Heart right ventricle (tissue), 16 donors: ENCODE measurements at regions not wholly inside any gene's neighbourhood (a gene's known extent, or its start where the extent isn't known, plus 50 kb on each side); places are given as distances from the start of the nearest gene placed in this dataset.

Experiments
- ATAC-seq, 8 donors: fragments of 200-7000 bp; cut with Tn5 transposase; one replicate each; pipeline ENCODE4 v1.9.1; 2020; ENCODE audit warnings: mild to moderate bottlenecking in 8 of 8, moderate library complexity in 8 of 8, moderate number of reproducible peaks in 1 of 8
- DNase-seq, 2 donors: peaks; one replicate each; pipeline ENCODE4 v3.0.0-alpha.2; 2020
- H3K27ac ChIP-seq, 10 donors: fragments of 200-600 bp; sonication (generic) in 2 of 10; one replicate each; pipeline versions ENCODE4 v1.5.0 to v1.8.0; 2020 to 2022; ENCODE audit warnings: mild to moderate bottlenecking in 3 of 10
- H3K27me3 ChIP-seq, 7 donors: fragments of 200-600 bp; one replicate each; pipeline ENCODE4 v1.8.0; 2021 to 2022; ENCODE audit warnings: mild to moderate bottlenecking in 2 of 7
- H3K36me3 ChIP-seq, 9 donors: fragments of 200-600 bp; sonication (generic) in 1 of 9; one replicate each; pipeline versions ENCODE4 v1.5.0 to v1.8.0; 2020 to 2022; ENCODE audit warnings: mild to moderate bottlenecking in 2 of 9
- H3K4me1 ChIP-seq, 9 donors: fragments of 200-600 bp; sonication (generic) in 1 of 9; one replicate each; pipeline versions ENCODE4 v1.5.0 to v1.8.0; 2020 to 2022; ENCODE audit warnings: mild to moderate bottlenecking in 4 of 9
- H3K4me3 ChIP-seq, 10 donors: fragments of 200-600 bp; sonication (generic) in 2 of 10; one replicate each; pipeline versions ENCODE4 v1.5.0 to v1.8.0; 2020 to 2022; ENCODE audit warnings: mild to moderate bottlenecking in 7 of 10, moderate library complexity in 2 of 10
- H3K9me3 ChIP-seq, 11 donors: fragments of 200-600 bp in 10 of 11; sonication (generic) in 2 of 11; one replicate each; pipeline versions ENCODE4 v1.5.0 to v1.8.0; 2013 to 2022; ENCODE audit warnings: mild to moderate bottlenecking in 2 of 11, control low read depth in 1 of 11, moderate library complexity in 1 of 11
- CTCF ChIP-seq, 9 donors: fragments of 200-600 bp; sonication (generic) in 2 of 9; IDR thresholded peaks; one replicate each; pipeline versions ENCODE4 v1.5.0 to v1.8.0; 2021 to 2022; ENCODE audit warnings: antibody characterized with exemption in 9 of 9, mild to moderate bottlenecking in 5 of 9, moderate library complexity in 1 of 9
- WGBS, 2 donors: extraction: QIAGEN DNeasy Blood & Tissue Kit; methylation state at CpG; one replicate each; pipeline ENCODE4 v1.1.7; 2013; ENCODE audit warnings: inconsistent platforms in 1 of 2; 5-methylcytosine and 5-hydroxymethylcytosine counted together
- intact Hi-C, 10 donors: fragments of 100-400 bp; cut with DNase I; formaldehyde crosslinking; loops; one replicate each; pipeline versions ENCODE4 v1.11.1 to v1.14.2; 2022
- donor health status: Arrhythmogenic right ventricular cardiomyopathy.
- donor health status: ischemic (EF 13 %, LVEDD 7.1; RV severe dilation, severe dysfunction).
- donor health status: healthy with polysubstance abuse.
- donor health status: DM: no; HTN: yes; CAD: no.
- donor health status: DM: no; HTN: no; CAD: no.
- donor health status: ischemic (EF 25% LVEDD 6.9; RV normal size, moderate dysfunction).
- donor health status: ischemic (EF 25% LVEDD 5.7; RV mildly dilated, moderate dysfunction).
- donor health status: healthy.
- donor health status: DM: yes; HTN: yes; CAD: no.
- donor health status: Ischemic cardiomyopathy.
- donor health status: ischemic (EF 35%, LVEDD 5.7; RV mildly dilated, moderate dysfunction).
- donor health status: nonischemic (EF 11% LVEDD 7.7; RV severe dilation, severe dysfunction).
- donor health status: DM: yes; HTN: yes; CAD: no.
- donor health status: PGD.
- donor health status: ischemic (EF 29% LVEDD 5.4; RV normal size, mild dysfunction).
- donor health status: nonischemic (EF 23%, LVEDD 6.1; RV moderate dilation, normal function).

GRCh38 chr2:164257742-164258141 lies 363.5 kb downstream of the GRB14 start:
- no peaks in the 10 kb centered on the region for H3K36me3 ChIP-seq
- no peak for ATAC-seq
- H3K4me1 ChIP-seq: no peaks in the 10 kb centered on the region
- no peak for TF ChIP-seq CTCF (IDR thresholded peaks at IDR 0.05)
- H3K9me3 ChIP-seq: no peaks in the 10 kb centered on the region
- DNase-seq: no peak
- H3K27ac ChIP-seq: no peak overlapping the region
- H3K27me3 ChIP-seq: no peaks in the 10 kb centered on the region
- intact Hi-C loops: loop anchor here in 1 of 10 donors (5.0 kb wide), 1 partner anchor 1160 kb away; no protein-coding TSS in a partner anchor
- 59 to 67% methylated on average over 3 of the region's 3 CpGs for WGBS, 2 donors
- H3K4me3 ChIP-seq: no peak overlapping the region

GRCh38 chr2:164252568-164253287 lies 368.6 kb downstream of the GRB14 start:
- Histone ChIP-seq H3K9me3 (no peaks in the 10 kb centered on the region), H3K4me1 (no peaks in the 10 kb centered on the region), H3K27me3 (no peaks in the 10 kb centered on the region), H3K36me3 (no peaks in the 10 kb centered on the region), H3K27ac (no peak overlapping the region), H3K4me3 (no peak overlapping the region)
- DNase-seq (no peak), ATAC-seq (no peak)
- 50 to 84% methylated on average over 2 of the region's 2 CpGs for WGBS, 2 donors
- TF ChIP-seq CTCF (IDR thresholded peaks at IDR 0.05): no peak
- intact Hi-C loops: no loop called here

GRCh38 chr2:164243315-164243714 lies 378.0 kb downstream of the GRB14 start:
- H3K27ac ChIP-seq: no peak overlapping the region
- H3K4me1 ChIP-seq: no peaks in the 10 kb centered on the region
- TF ChIP-seq CTCF (IDR thresholded peaks at IDR 0.05): no peak
- no peaks in the 10 kb centered on the region for H3K9me3 ChIP-seq
- H3K4me3 ChIP-seq: no peak overlapping the region
- no peak for ATAC-seq
- no peaks in the 10 kb centered on the region for H3K36me3 ChIP-seq
- DNase-seq: no peak
- intact Hi-C loops: no loop called here
- H3K27me3 ChIP-seq: no peaks in the 10 kb centered on the region

GRCh38 chr2:164242409-164242808 lies 378.9 kb downstream of the GRB14 start:
- intact Hi-C loops: no loop called here
- ATAC-seq: no peak
- no peak for TF ChIP-seq CTCF (IDR thresholded peaks at IDR 0.05)
- no peak for DNase-seq
- H3K4me3 ChIP-seq: no peak overlapping the region
- H3K36me3 ChIP-seq: no peaks in the 10 kb centered on the region
- no peaks in the 10 kb centered on the region for H3K9me3 ChIP-seq
- no peaks in the 10 kb centered on the region for H3K27me3 ChIP-seq
- WGBS, 2 donors: 85 to 91% methylated on average over 3 of the region's 3 CpGs
- no peak overlapping the region for H3K27ac ChIP-seq
- no peaks in the 10 kb centered on the region for H3K4me1 ChIP-seq
